ENCODE measurements at regions not wholly inside any gene's neighbourhood (a gene's known extent, or its start where the extent isn't known, plus 50 kb on each side); places are given as distances from the start of the nearest gene placed in this dataset.

DNA sequence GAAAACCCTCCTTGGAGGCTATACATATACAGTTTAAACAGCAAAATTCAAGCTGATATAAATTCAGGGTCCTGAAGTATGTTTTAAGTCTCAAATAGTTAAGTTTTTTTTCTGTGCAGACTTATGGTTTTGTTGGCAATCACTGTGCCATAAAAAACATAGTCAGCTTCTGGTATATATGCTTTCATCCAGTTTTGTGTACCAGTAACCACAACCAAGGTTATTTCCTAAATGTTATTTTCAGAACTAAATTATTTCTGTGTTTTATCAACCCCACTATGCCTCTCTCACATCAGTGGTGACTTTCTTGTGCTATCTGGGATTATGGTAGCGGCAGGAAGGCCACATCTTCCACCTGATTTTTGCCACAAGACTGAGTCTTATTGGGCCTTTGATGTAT is 107.7 kb upstream of the SMARCA2 start:
- no peak for TF ChIP-seq EZH2 (IDR thresholded peaks at IDR 0.05; ENCODE audit: borderline replicate concordance, low read length)
- TF ChIP-seq, protein P1, sequence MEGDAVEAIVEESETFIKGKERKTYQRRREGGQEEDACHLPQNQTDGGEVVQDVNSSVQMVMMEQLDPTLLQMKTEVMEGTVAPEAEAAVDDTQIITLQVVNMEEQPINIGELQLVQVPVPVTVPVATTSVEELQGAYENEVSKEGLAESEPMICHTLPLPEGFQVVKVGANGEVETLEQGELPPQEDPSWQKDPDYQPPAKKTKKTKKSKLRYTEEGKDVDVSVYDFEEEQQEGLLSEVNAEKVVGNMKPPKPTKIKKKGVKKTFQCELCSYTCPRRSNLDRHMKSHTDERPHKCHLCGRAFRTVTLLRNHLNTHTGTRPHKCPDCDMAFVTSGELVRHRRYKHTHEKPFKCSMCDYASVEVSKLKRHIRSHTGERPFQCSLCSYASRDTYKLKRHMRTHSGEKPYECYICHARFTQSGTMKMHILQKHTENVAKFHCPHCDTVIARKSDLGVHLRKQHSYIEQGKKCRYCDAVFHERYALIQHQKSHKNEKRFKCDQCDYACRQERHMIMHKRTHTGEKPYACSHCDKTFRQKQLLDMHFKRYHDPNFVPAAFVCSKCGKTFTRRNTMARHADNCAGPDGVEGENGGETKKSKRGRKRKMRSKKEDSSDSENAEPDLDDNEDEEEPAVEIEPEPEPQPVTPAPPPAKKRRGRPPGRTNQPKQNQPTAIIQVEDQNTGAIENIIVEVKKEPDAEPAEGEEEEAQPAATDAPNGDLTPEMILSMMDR (conservative IDR thresholded peaks at IDR 0.05 in 1 of 2, IDR thresholded peaks at IDR 0.05 in 1 of 2; ENCODE audit: extremely low read depth in 1 of 2, insufficient read depth in 1 of 2, low read depth in 1 of 2, low read length in 2 of 2): no peak

Measured in mammary epithelial cell (primary cell).